Limb (tissue), 2 donors: ENCODE measurements at regions not wholly inside any gene's neighbourhood (a gene's known extent, or its start where the extent isn't known, plus 50 kb on each side); places are given as distances from the start of the nearest gene placed in this dataset.
A peak's percentile ranks its signal among the peaks of the same experiment; 100 is the strongest.

Source experiments
- DNase-seq, 2 donors: peaks; one replicate each; pipeline ENCODE4 v3.0.0-alpha.2; 2016; ENCODE audit errors: extremely low spot score in 2 of 2

DNA sequence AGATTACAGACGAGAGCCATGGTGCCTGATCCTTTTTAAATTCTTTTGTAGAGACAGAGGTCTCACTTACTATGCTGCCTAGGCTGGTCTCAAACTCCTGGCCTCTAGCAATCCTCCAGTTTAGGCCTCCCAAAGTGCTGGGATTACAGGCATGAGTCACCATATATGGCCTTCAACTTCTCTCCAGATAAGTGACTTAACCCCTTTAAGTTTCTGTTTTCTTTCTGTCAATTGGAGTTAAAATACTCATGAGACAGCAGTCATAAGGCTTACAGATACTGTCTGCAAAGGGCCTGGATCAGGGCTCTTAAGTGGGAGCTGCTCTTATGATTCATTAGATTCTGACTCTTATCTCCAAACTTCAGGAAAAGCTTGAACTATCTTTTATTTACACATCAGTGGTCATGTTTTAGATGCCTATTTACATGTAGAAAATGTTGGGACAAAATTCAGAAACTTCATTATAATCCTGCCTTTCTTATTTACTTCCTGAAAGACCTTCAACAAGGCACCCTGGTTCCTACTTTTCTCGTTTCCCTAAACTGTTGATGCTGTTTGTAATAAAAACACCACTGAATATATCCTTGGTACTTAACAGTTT is 271.5 kb upstream of the TBX3 start:
- no peak for DNase-seq

GRCh38 chr12:114954511-114955055 is 270.6 kb upstream of the TBX3 start:
- DNase-seq, result no peak

DNA sequence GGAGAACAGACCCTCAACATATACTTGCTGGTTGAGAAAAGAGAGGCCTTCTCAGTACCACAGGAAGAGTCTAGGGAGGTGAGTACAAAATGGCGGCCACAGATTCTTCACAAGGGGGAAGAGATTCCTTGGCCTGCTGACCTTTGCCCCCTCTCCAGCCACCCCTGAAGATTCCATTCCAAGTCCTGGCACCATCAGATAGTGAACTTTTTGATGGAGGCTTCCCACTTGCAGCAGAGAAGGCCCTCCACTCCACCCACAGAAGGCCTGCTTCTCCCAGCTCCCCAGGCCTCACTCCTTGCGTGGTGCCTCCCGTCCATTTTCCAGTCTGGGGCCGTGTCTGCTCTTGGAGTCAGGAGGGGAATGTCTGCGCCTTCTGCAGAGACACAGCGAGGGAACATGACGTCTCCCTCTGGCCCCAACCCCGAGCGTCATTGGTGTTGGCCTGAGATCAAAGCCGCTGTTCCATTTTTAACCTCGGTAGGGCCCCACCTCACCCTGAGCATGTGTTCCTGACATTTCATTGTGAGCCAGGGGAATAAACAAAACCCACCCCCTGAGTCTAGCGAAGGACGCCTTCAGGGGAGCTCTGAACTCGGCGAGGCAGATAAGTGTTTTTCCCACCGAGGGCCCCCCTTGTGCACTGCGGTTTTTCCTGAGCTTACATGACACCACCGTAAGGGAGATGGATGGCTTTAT is 268.7 kb upstream of the TBX3 start:
- DNase-seq, result peak; percentile 49 to 70

DNA sequence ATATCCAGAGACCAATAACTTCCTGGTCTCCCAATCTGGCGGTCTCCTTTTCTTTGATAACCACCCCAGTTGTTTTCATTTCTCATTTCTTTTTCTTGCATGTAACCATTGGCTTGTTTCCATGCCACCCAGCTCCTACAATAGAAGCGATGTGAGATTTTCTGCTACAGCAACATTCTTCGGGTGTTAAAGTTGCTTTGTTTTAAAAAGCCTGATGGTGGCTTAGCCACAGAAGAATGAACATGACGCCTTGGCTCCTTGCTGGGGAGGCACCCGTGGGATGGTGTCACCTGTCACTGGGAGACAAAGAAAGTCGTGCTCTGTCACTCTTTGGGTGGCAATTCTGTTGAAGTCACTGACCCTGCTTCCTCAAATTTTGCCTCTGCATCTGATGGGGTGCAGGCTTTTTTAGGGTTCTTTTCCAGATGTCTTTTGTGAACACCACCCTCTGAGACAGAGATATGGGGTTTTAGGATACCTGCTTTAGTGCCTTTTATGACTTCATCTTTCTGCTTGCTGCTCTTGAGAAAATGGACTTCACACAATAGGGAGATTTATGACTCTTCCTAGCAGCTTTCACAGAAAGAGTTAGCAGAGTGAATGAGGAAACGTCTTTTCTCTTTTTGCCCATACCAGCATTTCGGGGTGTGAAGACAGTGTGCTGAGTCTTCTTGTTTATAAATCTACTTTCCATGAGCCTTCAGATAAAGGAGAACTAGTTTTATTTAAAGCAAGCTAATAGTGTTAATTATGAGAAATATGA is 265.3 kb upstream of the TBX3 start:
- DNase-seq, result no peak

GRCh38 chr12:114945351-114945750 is 261.4 kb upstream of the TBX3 start:
- no peak for DNase-seq

- DNase-seq, result no peak
Observed at GRCh38 chr12:114944736-114945135, 260.8 kb upstream of the TBX3 start.

- no peak for DNase-seq
Observed at GRCh38 chr12:114943601-114944000, 259.6 kb upstream of the TBX3 start.

- no peak for DNase-seq
Observed at GRCh38 chr12:114938487-114939210, 254.7 kb upstream of the TBX3 start.

- no peak for DNase-seq
Observed at GRCh38 chr12:114936148-114937079, 252.4 kb upstream of the TBX3 start.

GRCh38 chr12:114935658-114936057 is 251.7 kb upstream of the TBX3 start:
- no peak for DNase-seq

DNA sequence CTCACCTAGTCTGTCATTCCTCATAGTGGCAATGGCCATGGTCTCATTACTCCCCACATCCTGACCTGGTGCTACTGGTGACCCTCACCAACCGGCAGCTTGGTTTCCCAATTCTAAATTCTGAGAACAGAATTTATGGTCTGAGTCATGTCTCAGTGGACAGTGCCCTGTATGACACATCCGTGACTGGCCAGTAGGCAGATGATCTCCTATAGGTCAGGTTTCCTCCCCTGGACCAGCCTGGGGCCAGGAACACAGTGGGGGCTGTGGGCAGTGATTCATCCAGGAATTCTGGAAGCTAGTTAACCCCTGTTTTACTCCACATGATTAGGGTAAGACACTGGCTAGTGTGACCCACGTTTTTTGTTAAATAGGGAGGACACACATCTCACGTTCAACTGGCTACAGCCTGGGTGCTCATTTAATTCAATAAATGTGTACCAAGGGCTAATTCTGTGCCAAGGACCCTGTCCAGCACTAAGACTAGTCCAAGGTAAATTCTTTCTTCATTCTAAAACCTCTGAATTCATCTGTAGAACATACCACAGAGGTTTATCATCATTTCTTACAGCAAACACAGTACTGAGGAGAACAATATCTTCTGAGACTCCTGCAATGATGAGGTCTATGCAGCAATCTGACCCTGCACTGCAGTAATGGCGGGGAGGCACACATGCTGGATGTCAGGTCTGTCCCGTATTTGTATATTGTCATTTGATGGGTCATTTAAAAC is 249.6 kb upstream of the TBX3 start:
- DNase-seq, result no peak

DNA sequence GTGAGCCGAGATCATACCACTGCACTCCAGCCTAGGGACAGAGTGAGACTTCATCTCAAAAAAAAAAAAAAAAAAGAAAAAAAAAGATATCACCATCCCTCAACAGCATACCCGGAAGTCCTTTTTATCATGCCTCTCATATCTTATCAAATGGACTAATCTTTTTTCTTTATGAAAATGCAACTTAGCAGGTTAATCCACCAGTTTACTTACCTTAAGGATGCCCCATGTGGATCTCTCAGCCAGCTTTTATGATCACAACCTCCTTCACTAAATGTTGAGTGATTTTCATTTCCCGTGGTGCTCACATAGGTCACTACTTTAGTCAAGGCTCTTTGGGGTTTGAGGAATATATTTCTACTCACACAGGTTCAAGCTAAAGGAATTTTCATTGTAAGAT is 248.8 kb upstream of the TBX3 start:
- no peak for DNase-seq

DNA sequence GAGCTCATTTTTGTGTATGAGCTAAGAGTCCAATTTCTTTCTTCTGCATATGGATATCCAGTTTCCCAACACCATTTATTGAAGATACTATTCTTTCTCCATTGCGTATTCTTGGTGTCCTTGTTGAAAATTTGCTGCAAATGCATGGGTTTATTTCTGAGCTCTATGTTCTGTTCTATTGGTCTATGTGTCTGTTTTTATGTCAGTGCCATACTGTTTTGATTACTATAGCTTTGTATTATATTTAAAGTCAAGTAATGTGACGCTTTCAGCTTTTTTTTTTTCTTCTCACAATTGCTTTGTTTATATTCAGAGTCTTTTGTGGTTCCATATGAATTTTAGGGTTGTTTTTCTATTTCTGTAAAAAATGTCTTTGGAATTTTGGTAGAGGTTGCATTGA is 247.1 kb upstream of the TBX3 start:
- no peak for DNase-seq

DNA sequence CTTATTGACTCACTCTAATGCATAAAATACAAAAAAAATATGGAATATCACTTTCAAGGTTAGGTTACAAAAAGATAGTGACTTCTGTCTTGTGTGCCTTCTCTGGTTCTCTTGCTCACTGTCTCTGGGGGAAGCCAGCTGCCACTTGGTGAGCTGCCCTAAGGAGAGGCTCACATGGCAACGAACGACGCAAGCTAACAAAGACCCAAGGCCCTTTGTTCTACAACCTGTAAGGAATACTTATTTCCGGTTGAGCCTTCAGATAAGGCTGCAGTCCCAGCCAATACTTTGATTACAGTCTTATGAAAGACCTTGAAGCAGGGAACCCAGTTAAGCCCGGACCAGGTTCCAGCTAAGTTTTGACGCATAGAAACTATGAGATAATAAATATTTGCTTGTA is 242.4 kb upstream of the TBX3 start:
- no peak for DNase-seq

- DNase-seq, result no peak
Observed at GRCh38 chr12:114924946-114925475, 241.0 kb upstream of the TBX3 start.

GRCh38 chr12:114921781-114922180 is 237.8 kb upstream of the TBX3 start:
- DNase-seq, result no peak

- DNase-seq, result peak in 1 of 2 donors; percentile 48
Observed at GRCh38 chr12:114920771-114921554, 237.0 kb upstream of the TBX3 start.

- no peak for DNase-seq
Observed at GRCh38 chr12:114919479-114919878, 235.5 kb upstream of the TBX3 start.
